Body of pancreas (tissue), 4 donors: ENCODE measurements at regions not wholly inside any gene's neighbourhood (a gene's known extent, or its start where the extent isn't known, plus 50 kb on each side); places are given as distances from the start of the nearest gene placed in this dataset.

ENCODE experiments used
- POLR2A ChIP-seq, 3 donors: fragments of 450-650 bp; IDR thresholded peaks; one replicate each; pipeline ENCODE4 v1.6.1; 2016; ENCODE audit warnings: antibody characterized with exemption in 3 of 3, mild to moderate bottlenecking in 2 of 3
- TF ChIP-seq, protein P1 (sequence below), 7 experiments: fragments of 450-650 bp in 4 of 7; fragments of 200-600 bp in 3 of 7; sonication (generic) in 3 of 7; IDR thresholded peaks; one replicate each; pipeline ENCODE4 v1.5.1; 2016 to 2019; ENCODE audit warnings: antibody characterized with exemption in 7 of 7

- TF ChIP-seq, protein P1, sequence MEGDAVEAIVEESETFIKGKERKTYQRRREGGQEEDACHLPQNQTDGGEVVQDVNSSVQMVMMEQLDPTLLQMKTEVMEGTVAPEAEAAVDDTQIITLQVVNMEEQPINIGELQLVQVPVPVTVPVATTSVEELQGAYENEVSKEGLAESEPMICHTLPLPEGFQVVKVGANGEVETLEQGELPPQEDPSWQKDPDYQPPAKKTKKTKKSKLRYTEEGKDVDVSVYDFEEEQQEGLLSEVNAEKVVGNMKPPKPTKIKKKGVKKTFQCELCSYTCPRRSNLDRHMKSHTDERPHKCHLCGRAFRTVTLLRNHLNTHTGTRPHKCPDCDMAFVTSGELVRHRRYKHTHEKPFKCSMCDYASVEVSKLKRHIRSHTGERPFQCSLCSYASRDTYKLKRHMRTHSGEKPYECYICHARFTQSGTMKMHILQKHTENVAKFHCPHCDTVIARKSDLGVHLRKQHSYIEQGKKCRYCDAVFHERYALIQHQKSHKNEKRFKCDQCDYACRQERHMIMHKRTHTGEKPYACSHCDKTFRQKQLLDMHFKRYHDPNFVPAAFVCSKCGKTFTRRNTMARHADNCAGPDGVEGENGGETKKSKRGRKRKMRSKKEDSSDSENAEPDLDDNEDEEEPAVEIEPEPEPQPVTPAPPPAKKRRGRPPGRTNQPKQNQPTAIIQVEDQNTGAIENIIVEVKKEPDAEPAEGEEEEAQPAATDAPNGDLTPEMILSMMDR (IDR thresholded peaks at IDR 0.05) = no peak
- no peak for TF ChIP-seq POLR2A (IDR thresholded peaks at IDR 0.05)
Observed at GRCh38 chr2:195592105-195592504, 64.9 kb upstream of the SLC39A10 start.
